Motor neuron (in vitro differentiated cells): ENCODE measurements at regions not wholly inside any gene's neighbourhood (a gene's known extent, or its start where the extent isn't known, plus 50 kb on each side); places are given as distances from the start of the nearest gene placed in this dataset.
"Not testable (repeated sequence)": the region's sequence is repeated elsewhere in the genome, so short reads cannot be mapped to it uniquely, and the experiment has no call there.

Source experiments
- ATAC-seq, 8 experiments: fragments of 200-7000 bp; cut with Tn5 transposase; replicated peaks in 6 of 8; 2 replicates each; pipeline ENCODE4 v1.8.0; 2021; ENCODE audit warnings: mild to moderate bottlenecking in 8 of 8, moderate library complexity in 8 of 8
- H3K27ac ChIP-seq, 2 donors: fragments of 250-450 bp; sonication (Bioruptor Pico); 2 replicates each; pipeline ENCODE4 v1.9.0; 2021; ENCODE audit warnings: antibody characterized with exemption in 2 of 2, mild to moderate bottlenecking in 2 of 2, moderate library complexity in 1 of 2
- H3K4me1 ChIP-seq, 2 donors: fragments of 250-450 bp; sonication (Bioruptor Pico); replicated peaks in 1 of 2; 2 replicates each; pipeline ENCODE4 v1.6.1; 2021; ENCODE audit warnings: antibody characterized with exemption in 2 of 2, mild to moderate bottlenecking in 2 of 2, moderate library complexity in 1 of 2
- H3K4me3 ChIP-seq, 5 donors: fragments of 250-450 bp; sonication (Bioruptor Pico); 2 replicates each; pipeline ENCODE4 v1.9.0; 2021; ENCODE audit warnings: antibody characterized with exemption in 5 of 5, mild to moderate bottlenecking in 5 of 5, moderate library complexity in 4 of 5
- WGBS, 10 experiments: fragments of 450-650 bp; shearing (Covaris generic); methylation state at CpG; one replicate each; pipeline ENCODE4 v1.0.0; 2022; 5-methylcytosine and 5-hydroxymethylcytosine counted together
- in situ Hi-C, 9 experiments: fragments of 400-800 bp; cut with MboI; loops; one replicate each; pipeline ENCODE4 v1.15.0; 2021; ENCODE audit warnings: low sequenced_read_pairs in 9 of 9, low pct_unique_long_range_greater_than_20kb in 2 of 9; ENCODE audit not compliant: unreplicated experiment in 9 of 9

DNA sequence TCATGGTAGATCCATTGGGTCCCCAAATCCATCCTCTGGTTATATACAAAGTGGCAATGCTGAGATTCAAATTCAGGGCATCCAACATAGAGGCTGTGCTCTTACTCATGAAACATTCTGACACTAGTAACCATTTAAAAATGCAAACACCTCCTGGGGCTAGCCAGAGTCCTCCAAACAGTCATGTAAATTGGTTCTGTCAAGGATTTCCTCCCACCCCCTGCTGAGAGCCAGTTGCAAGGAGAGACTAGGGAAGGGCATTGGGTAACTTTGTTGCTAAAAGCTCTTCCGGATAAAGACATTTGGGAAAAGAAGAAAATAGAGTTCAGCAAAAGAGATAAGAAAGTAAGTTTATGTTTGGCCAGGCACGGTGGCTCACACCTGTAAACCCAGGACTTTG lies 58.3 kb downstream of the ART5 start:
- ATAC-seq, H3K27ac ChIP-seq, in situ Hi-C loops, H3K4me3 ChIP-seq, H3K4me1 ChIP-seq: not testable (repeated sequence)
- 0% methylated on average over 1 of the region's 2 CpGs; no CpG with 5 or more reads in 8 of the 10 experiments for WGBS, 10 experiments

DNA sequence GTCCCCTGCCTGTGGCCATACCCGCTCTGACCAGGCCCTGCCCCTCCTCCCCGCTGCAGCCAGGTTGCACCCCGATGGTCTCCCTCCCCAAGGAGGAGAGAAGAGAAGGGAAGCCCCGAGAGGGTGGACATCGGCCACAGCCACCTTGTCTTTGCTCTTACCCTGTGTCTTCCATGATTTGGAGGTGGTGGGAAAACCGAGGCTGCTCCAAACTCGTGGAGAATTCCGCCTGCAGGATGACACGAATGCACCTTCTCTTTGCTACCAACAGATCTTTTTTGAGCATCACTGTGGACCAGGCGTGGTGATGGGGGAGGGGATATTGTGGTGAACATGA lies 60.4 kb downstream of the ART5 start:
- in situ Hi-C loops, H3K4me3 ChIP-seq: not testable (repeated sequence)
- no CpG with 5 or more reads among the region's 10 CpGs for WGBS, 10 experiments

DNA sequence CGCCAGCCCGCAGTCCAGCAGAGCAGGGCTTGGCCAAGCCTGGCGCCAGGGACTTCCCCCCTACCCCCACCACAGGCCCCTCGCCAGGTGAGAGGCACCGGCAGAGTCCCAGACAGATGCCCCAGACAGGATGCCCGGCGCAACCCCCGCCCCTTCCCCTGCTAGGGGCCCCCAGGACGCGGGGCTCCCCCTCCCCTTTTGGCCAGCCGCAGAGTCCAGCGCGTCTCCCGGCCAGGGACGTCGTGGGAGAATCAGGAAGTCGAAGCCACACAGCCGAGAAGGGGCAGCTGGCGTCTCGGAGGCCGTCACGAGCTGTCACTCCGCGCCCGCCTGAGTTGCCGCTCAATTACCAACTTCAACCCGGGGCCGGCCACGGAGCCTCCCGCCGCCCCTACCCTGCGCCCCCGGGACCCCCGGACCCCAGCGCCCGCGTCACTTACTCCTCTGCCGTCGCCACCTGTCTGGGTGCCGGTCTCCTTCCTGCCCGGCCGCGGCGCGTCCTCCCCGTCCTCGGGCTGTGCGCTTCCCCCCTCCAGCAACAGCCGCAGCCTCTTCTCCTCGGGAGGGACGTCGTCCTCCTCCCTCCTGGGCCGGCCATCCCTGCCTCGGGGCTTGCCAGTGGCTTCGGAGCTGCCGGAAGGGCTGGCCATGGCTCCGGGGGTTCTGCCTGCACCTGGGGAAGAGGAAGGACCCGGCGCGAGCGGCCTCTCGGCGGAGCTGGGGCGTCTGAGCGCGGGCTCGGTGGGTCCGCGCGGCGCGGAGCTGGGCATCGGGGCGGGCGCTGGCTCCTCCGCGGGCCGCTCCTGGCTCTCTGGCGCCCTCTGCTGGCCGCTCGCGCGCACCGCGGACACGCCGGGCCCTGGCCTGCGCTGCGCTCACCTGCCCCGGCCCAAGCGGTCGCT lies 61.1 kb downstream of the ART5 start:
- H3K27ac ChIP-seq, H3K4me1 ChIP-seq, ATAC-seq, in situ Hi-C loops: not testable (repeated sequence)
- peak overlapping the region; percentile 43 to 54 (median 49) for H3K4me3 ChIP-seq
- WGBS, 10 experiments, result no CpG with 5 or more reads among the region's 92 CpGs

More for the DNA sequence above, 60.4 kb downstream of the ART5 start:
- not testable (repeated sequence) for H3K4me1 ChIP-seq, ATAC-seq, H3K27ac ChIP-seq

DNA sequence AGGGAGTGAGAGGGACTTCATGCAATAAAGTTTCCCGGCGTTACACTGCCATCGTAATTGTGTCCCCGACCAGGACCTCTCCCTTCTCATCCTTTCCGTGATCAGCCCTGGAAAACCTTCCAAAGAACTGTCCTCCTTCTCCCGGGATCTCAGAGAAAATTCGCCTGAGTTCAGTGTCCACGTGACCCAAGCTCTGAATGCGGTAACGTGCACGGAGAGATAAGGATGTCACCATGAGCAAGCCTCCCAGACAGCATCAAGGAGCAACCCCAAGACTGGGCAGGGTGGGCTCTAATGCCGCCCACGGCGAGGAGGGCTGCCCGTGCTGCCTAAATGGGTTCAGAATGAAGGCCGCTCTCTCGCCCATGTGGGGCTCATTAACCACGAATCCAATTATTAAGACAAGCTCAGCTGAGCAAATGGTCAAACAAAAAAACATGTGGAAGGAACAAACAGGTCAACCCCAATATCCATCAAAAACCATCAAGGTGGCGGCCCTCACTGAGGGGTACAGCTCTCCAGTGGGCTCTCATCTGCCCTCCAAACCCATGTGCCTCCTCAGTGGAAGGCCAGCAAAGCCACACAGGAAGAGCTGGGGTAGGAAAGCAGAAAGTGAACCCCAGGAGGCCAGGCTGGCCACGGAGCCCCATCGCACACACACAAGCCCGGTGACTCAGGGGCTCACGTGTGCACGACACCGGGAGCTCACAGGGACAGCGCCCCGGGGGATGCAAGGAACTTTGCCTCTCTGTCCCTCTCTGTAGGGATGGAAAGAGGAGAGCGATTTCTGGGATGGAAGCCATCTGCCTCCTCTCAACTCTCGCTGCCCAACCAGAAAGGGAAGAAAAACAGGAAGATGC lies 62.0 kb downstream of the ART5 start:
- in situ Hi-C loops, H3K4me1 ChIP-seq, H3K27ac ChIP-seq, ATAC-seq: not testable (repeated sequence)
- peak overlapping the region in 1 of 5 donors; percentile 49 for H3K4me3 ChIP-seq
- WGBS, 10 experiments, result 92% methylated on average over 4 of the region's 29 CpGs; no CpG with 5 or more reads in 9 of the 10 experiments

DNA sequence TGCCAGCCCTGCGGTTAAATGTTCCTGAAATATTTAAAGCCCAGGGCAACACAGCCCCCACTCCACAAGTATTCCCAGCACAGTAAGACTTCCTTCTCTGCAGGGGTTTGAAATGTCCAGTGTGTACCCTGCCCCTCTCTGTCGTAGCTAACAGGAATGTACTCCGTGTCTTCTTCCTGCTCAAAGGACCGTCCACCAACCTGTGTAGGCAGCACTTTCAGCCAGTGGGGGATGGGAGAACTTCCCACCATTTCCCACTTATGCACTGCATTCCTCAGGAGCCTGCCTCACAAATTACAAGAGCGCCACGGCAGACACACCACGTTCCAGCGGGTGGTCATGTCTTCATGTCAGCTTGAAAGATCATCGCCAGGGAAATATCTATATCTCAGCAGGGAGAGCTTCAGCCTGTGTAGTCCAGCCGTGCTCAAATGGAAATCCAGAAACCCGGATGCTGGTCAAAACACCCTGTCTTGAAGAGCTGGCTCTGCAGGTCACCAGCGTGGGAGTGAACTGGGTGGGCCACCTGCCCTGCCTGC lies 65.7 kb downstream of the ART5 start:
- not testable (repeated sequence) for H3K4me3 ChIP-seq
- 24 to 100% (median 60%) methylated on average over 1 to 5 of the region's 12 CpGs; no CpG with 5 or more reads in 5 of the 10 experiments for WGBS, 10 experiments

DNA sequence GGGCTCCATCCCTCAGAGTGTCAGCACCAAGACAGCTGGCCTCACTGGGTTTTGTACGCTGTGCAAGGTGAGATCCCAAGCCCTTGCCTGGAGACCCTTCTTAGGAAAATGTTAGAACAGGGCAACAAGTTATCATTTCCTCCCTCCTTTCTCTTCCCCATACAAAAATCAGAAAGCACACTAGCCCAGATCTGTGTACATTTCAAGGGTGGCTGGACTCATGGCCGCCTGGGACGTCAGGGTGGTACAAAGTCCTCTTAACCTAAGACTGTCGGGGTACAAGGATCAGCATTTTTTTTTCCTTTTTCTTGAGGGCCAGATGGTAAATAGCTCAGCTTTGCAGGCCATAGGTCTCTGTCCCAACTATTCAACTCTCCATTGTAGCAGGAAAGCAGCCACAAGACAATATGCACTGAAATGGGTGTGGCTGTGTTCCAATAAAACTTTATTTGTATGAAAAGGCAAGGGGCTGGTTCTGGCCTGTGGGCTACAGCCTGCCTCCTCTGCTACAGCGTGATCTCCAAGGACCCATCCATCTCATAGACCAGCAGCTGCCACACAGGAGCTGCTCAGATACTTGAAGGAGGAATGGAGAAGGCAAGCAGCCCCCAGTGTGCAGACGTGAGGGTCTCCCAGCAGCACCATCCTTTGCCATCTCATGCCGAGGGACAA lies 68.7 kb downstream of the ART5 start:
- H3K4me1 ChIP-seq, H3K27ac ChIP-seq, H3K4me3 ChIP-seq, in situ Hi-C loops, ATAC-seq: not testable (repeated sequence)
- WGBS, 10 experiments, result 43 to 90% (median 74%) methylated on average over 1 to 2 of the region's 7 CpGs; no CpG with 5 or more reads in 5 of the 10 experiments

More for the DNA sequence above, 65.7 kb downstream of the ART5 start:
- in situ Hi-C loops, H3K27ac ChIP-seq, ATAC-seq, H3K4me1 ChIP-seq: not testable (repeated sequence)

DNA sequence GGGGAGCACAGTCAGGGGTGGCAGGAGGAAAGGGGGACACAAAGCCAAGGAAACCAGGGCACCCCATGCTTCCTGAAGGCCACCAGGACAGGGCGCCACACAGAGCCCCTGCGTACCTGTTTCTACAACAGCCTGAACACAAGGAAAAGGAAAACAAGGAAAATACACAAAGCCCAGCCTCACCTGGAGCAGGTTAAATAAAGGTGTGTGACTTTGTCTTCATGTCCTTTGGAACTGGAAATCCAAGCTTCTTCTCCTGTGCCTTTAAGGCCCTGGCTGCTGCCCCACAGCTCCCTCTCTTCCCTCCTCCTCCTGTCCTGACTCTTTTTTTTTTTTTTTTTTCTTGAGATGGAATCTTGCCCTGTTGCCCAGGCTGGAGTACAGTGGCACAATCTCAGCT lies 70.0 kb downstream of the ART5 start:
- in situ Hi-C loops, ATAC-seq, H3K4me3 ChIP-seq, H3K27ac ChIP-seq, H3K4me1 ChIP-seq: not testable (repeated sequence)
- 90% methylated on average over 2 of the region's 2 CpGs; no CpG with 5 or more reads in 9 of the 10 experiments for WGBS, 10 experiments

DNA sequence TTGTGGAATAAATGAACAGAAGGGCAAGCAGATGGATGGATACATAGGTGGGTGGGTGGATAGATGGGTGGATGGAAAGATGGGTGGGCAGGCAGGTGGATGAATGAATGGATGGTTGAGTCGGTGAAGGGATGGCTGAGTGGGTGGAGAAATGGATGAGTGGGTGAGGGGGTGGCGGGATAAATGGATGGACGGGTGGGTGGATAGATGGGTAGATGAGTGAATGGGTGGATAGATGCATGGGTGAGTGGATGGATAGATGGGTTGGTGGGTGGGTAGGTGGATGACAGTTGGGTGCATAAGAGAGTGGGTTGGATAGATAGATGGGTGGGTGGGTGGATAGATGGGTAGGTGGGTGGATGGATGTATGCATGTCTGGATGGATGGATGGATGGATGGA lies 76.0 kb downstream of the ART5 start:
- ATAC-seq, H3K4me3 ChIP-seq, H3K4me1 ChIP-seq, H3K27ac ChIP-seq, in situ Hi-C loops: not testable (repeated sequence)
- no CpG with 5 or more reads among the region's 3 CpGs for WGBS, 10 experiments

DNA sequence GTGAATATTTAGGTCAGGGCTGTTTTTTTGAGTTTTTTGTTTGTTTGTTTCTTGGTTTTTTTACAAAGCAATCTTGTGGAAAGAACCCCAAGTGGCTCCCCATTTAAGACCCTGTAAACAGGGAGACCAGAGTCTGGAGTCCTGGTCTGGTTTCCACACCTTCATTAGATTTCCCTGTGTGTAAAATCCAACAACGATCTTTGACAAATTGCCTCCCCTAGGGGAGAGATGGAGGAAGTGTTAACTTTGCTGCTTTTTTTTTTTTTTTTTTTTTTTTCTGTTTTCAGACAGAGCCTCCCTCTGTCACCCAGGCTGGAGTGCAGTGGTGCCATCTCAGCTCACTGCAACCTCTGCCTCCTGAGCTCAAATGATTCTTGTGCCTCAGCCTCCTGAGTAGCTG lies 77.4 kb downstream of the ART5 start:
- H3K27ac ChIP-seq, in situ Hi-C loops, ATAC-seq, H3K4me1 ChIP-seq, H3K4me3 ChIP-seq: not testable (repeated sequence)
- 0% methylated on average over 1 of the region's 1 CpG; no CpG with 5 or more reads in 8 of the 10 experiments for WGBS, 10 experiments

DNA sequence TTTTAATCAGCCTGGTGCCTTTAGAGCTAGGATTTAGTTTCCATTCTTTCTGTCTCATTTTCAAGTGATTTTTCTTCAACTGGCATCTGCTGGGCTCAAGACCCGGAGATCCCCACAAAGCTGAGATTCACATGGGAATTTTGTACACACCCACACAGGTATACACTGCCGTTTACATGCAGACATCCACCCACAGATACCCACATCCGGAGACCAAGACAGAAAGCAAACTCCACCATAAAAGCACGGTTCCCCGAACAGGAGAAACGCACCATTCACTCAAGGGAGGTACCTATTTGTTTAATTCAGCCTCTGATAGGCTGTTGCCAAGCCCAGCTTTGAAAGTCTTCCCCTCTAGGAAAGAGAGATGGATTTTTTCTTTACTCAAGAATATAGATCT lies 87.2 kb downstream of the ART5 start:
- H3K4me1 ChIP-seq, H3K4me3 ChIP-seq, H3K27ac ChIP-seq, ATAC-seq, in situ Hi-C loops: not testable (repeated sequence)
- no CpG with 5 or more reads among the region's 6 CpGs for WGBS, 10 experiments

DNA sequence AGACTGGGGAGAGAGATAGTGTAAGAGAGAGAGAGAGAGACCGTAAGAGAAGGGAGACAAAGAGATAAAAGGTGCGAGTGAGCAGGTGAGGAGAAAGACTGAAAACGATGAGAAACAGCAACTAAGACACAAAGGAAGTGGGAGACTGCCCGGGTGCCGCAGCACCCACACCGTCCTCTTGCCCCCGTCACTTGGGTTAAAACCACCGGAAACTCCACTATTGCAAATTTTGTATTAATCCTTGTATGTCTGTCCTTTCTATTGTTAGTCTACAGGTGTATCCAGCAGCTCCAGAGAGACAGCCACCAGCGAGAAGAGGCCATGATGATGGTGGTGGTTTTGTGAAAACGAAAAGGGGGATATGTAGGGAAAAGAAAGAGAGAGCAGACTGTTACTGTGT lies 96.8 kb downstream of the ART5 start:
- H3K27ac ChIP-seq, H3K4me3 ChIP-seq, in situ Hi-C loops, H3K4me1 ChIP-seq, ATAC-seq: not testable (repeated sequence)
- WGBS, 10 experiments, result 0 to 100% (median 69%) methylated on average over 1 to 10 of the region's 10 CpGs

DNA sequence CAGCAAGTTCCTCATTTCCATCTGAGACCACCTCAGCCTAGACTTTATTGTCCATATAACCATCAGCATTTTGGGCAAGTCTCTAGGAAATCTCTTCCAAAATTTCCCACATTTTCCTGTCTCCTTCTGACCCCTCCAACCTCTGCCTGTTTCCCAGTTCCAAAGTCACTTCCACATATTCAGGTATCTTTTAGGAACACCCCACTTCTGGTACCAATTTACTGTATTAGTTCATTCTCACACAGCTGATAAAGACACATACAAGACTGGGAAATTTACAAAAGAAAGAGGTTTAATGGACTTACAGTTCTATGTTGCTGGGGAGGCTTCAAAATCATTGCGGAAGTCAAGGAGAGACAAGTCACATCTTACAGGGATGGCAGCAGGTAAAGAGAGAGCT lies 103.6 kb downstream of the ART5 start:
- ATAC-seq, in situ Hi-C loops, H3K27ac ChIP-seq, H3K4me3 ChIP-seq, H3K4me1 ChIP-seq: not testable (repeated sequence)
- WGBS, 10 experiments, result no CpG with 5 or more reads among the region's 1 CpG

DNA sequence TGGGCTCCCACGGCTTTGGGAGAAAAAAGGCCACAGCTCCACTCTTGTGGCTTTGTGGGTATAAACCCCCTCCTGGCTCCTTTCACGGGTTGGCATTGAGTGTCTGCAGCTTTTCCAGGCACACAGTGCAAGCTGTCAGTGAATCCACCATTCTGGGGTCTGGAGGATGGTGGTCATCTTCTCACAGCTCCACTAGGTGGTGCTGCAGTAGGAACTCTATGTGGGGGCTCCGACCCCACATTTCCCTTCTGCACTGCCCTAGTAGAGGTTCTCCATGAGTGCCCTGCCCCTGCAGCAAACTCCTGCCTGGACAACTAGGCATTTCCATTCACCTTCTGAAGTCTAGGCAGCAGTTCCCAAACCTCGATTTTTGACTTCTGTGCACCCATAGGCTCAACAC lies 104.5 kb downstream of the ART5 start:
- ATAC-seq, H3K4me3 ChIP-seq, in situ Hi-C loops, H3K27ac ChIP-seq, H3K4me1 ChIP-seq: not testable (repeated sequence)
- WGBS, 10 experiments, result 0% methylated on average over 1 of the region's 4 CpGs; no CpG with 5 or more reads in 9 of the 10 experiments
